Transverse colon (tissue), 4 donors: ENCODE measurements at regions not wholly inside any gene's neighbourhood (a gene's known extent, or its start where the extent isn't known, plus 50 kb on each side); places are given as distances from the start of the nearest gene placed in this dataset.

Experiments
- DNase-seq: peaks from one replicate; pipeline ENCODE4 v3.0.0-alpha.2; 2019
- H3K27ac ChIP-seq, 4 donors: fragments of 200-600 bp; sonication (generic); 2 replicates each; pipeline ENCODE4 v1.5.1; 2016 to 2018; ENCODE audit warnings: inconsistent platforms in 4 of 4
- H3K27me3 ChIP-seq: fragments of 200-600 bp; sonication (generic); 2 replicates; pipeline ENCODE4 v1.5.1; 2017; ENCODE audit warnings: inconsistent platforms
- H3K36me3 ChIP-seq, 4 donors: fragments of 200-600 bp; sonication (generic); 2 replicates each; pipeline ENCODE4 v1.5.1; 2017 to 2019; ENCODE audit warnings: inconsistent platforms in 4 of 4
- H3K4me1 ChIP-seq, 4 donors: fragments of 200-600 bp; sonication (generic); 2 replicates each; pipeline ENCODE4 v1.5.1; 2017 to 2020; ENCODE audit warnings: inconsistent platforms in 4 of 4
- H3K4me3 ChIP-seq, 4 donors: fragments of 200-600 bp; sonication (generic); 1 replicate in 1 of 4; 2 replicates in 3 of 4; pipeline versions ENCODE4 v1.5.1 to v1.6.1; 2017 to 2019; ENCODE audit warnings: inconsistent platforms in 4 of 4
- H3K9me3 ChIP-seq, 2 donors: fragments of 200-600 bp; sonication (generic); 2 replicates each; pipeline ENCODE4 v1.5.1; 2017 to 2019; ENCODE audit warnings: inconsistent platforms in 2 of 2
- CTCF ChIP-seq, 5 experiments: fragments of 200-600 bp in 3 of 5; fragments of 450-650 bp in 2 of 5; sonication (generic) in 3 of 5; IDR thresholded peaks; 1 replicate in 2 of 5; 2 replicates in 3 of 5; pipeline ENCODE4 v1.5.1; 2016 to 2017; ENCODE audit warnings: antibody characterized with exemption in 5 of 5, inconsistent platforms in 3 of 5, mild to moderate bottlenecking in 2 of 5, moderate library complexity in 1 of 5
- EP300 ChIP-seq: sonication (generic); formaldehyde crosslinking; IDR thresholded peaks from one replicate; pipeline ENCODE4 v1.6.1; 2017; ENCODE audit warnings: antibody characterized with exemption, low read depth
- POLR2A ChIP-seq: fragments of 450-650 bp; IDR thresholded peaks from one replicate; pipeline ENCODE4 v1.6.1; 2016; ENCODE audit warnings: antibody characterized with exemption, mild to moderate bottlenecking, moderate library complexity
- POLR2AphosphoS5 ChIP-seq, 3 donors: sonication (generic); formaldehyde crosslinking; IDR thresholded peaks; one replicate each; pipeline ENCODE4 v1.6.1; 2016; ENCODE audit warnings: antibody characterized with exemption in 3 of 3
- WGBS, 2 donors: methylation state at CpG; one replicate each; pipeline ENCODE4 v1.1.5; 2018; ENCODE audit warnings: low coverage in 1 of 2; 5-methylcytosine and 5-hydroxymethylcytosine counted together
- in situ Hi-C, 4 donors: fragments of 200-750 bp; cut with MboI; loops; one replicate each; pipeline versions ENCODE4 v1.15.0 to v1.15.1; 2017; ENCODE audit warnings: low sequenced_read_pairs in 3 of 4, low pct_ligation_motif_present in 1 of 4, low pct_unique_long_range_greater_than_20kb in 1 of 4
- intact Hi-C: fragments of 100-400 bp; cut with DNase I; formaldehyde crosslinking; loops from one replicate; pipeline ENCODE4 v1.15.1; 2023; ENCODE audit warnings: low total_unique reads

- H3K4me3 ChIP-seq: no peak overlapping the region
- no peak for TF ChIP-seq CTCF (IDR thresholded peaks at IDR 0.05)
- TF ChIP-seq EP300: no peak
- no peak for TF ChIP-seq POLR2A
- no peak for TF ChIP-seq POLR2AphosphoS5 (IDR thresholded peaks at IDR 0.05)
- in situ Hi-C loops: no loop called here
- no peaks in the 10 kb centered on the region for H3K9me3 ChIP-seq
- H3K27ac ChIP-seq: no peak overlapping the region
- 37 to 55% methylated on average over 5 to 6 of the region's 6 CpGs for WGBS, 2 donors
- no peak for DNase-seq
- no peaks in the 10 kb centered on the region for H3K36me3 ChIP-seq
- H3K27me3 ChIP-seq: no peaks in the 10 kb centered on the region
- intact Hi-C loops: no loop called here
- H3K4me1 ChIP-seq: no peaks in the 10 kb centered on the region
Measured at GRCh38 chr6:145428706-145429105, 306.6 kb downstream of the EPM2A start.

- DNase-seq: no peak
- Histone ChIP-seq H3K27me3 (no peaks in the 10 kb centered on the region), H3K4me3 (no peak overlapping the region), H3K4me1 (no peaks in the 10 kb centered on the region), H3K9me3 (peaks cover 0 to 15% of the 10 kb centered on the region in 2 donors), H3K27ac (no peak overlapping the region), H3K36me3 (no peaks in the 10 kb centered on the region)
- no peak for TF ChIP-seq POLR2A
- TF ChIP-seq EP300: no peak
- TF ChIP-seq CTCF (IDR thresholded peaks at IDR 0.05): no peak
- no peak for TF ChIP-seq POLR2AphosphoS5 (IDR thresholded peaks at IDR 0.05)
- WGBS, 2 donors: 86 to 91% methylated on average over 2 of the region's 2 CpGs
- in situ Hi-C loops (no loop called here), intact Hi-C loops (no loop called here)
Measured at GRCh38 chr6:145442110-145442509, 293.2 kb downstream of the EPM2A start.

GRCh38 chr6:145445674-145446073 lies 289.6 kb downstream of the EPM2A start:
- H3K4me3 ChIP-seq: no peak overlapping the region
- WGBS, 2 donors: 71 to 84% methylated on average over 1 of the region's 1 CpG
- DNase-seq: no peak
- peaks cover 0 to 17% of the 10 kb centered on the region in 2 donors for H3K9me3 ChIP-seq
- no peak for TF ChIP-seq CTCF (IDR thresholded peaks at IDR 0.05)
- TF ChIP-seq EP300: no peak
- no peak for TF ChIP-seq POLR2AphosphoS5 (IDR thresholded peaks at IDR 0.05)
- no peak for TF ChIP-seq POLR2A
- H3K4me1 ChIP-seq: no peaks in the 10 kb centered on the region
- no peaks in the 10 kb centered on the region for H3K27me3 ChIP-seq
- intact Hi-C loops: no loop called here
- no peaks in the 10 kb centered on the region for H3K36me3 ChIP-seq
- in situ Hi-C loops: no loop called here
- H3K27ac ChIP-seq: no peak overlapping the region

GRCh38 chr6:145451029-145451428 lies 284.3 kb downstream of the EPM2A start:
- TF ChIP-seq EP300 (no peak), POLR2AphosphoS5 (IDR thresholded peaks at IDR 0.05) (no peak), POLR2A (no peak), CTCF (IDR thresholded peaks at IDR 0.05) (no peak)
- Histone ChIP-seq H3K4me3 (no peak overlapping the region), H3K27ac (no peak overlapping the region), H3K9me3 (peaks cover 0 to 6% of the 10 kb centered on the region in 2 donors), H3K4me1 (no peaks in the 10 kb centered on the region), H3K27me3 (no peaks in the 10 kb centered on the region), H3K36me3 (no peaks in the 10 kb centered on the region)
- DNase-seq: no peak
- in situ Hi-C loops: no loop called here
- 86 to 95% methylated on average over 1 of the region's 1 CpG for WGBS, 2 donors
- intact Hi-C loops: no loop called here
